Kidney epithelial cell (primary cell): ENCODE measurements at regions not wholly inside any gene's neighbourhood (a gene's known extent, or its start where the extent isn't known, plus 50 kb on each side); places are given as distances from the start of the nearest gene placed in this dataset.
"Not testable (repeated sequence)": the region's sequence is repeated elsewhere in the genome, so short reads cannot be mapped to it uniquely, and the experiment has no call there.

Experiments
- DNase-seq: peaks from one replicate; pipeline ENCODE4 v3.0.0-alpha.2; 2010; ENCODE audit warnings: low read depth
- H3K27me3 ChIP-seq: 2 replicates; pipeline ENCODE4 v1.6.0; 2011; ENCODE audit warnings: low read length; ENCODE audit not compliant: control insufficient read depth, insufficient read depth
- H3K36me3 ChIP-seq: 2 replicates; pipeline ENCODE4 v1.5.1; 2011; ENCODE audit warnings: low read length; ENCODE audit not compliant: control insufficient read depth, insufficient read depth
- H3K4me3 ChIP-seq: 2 replicates; pipeline ENCODE4 v1.5.1; 2011; ENCODE audit warnings: low read depth, mild to moderate bottlenecking, control low read depth, low read length

- H3K4me3 ChIP-seq, H3K27me3 ChIP-seq, H3K36me3 ChIP-seq, DNase-seq: not testable (repeated sequence)
Observed at GRCh38 chr1:146770998-146771397, 167.1 kb upstream of the NBPF12 start.

DNA sequence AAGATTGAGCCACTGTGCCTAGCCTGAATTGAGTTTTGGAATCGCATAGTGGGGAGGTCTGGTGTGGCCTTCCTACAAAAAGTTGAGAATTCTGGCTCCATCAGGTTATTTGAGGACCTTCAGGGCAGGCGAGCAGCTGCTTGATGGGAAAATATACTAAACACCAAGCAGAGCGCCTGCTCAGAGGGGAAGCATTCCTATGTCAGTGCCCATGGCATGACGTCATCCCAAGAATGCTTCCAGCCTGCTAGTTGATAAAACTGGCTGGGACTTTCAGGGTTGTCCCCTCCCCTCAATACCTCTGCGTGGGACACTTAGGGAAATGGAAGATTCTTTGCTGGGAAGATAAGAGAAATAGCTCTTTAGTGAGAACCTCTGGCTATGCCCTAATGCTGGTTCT, 174.9 kb upstream of the NBPF12 start:
- not testable (repeated sequence) for DNase-seq, H3K36me3 ChIP-seq, H3K27me3 ChIP-seq, H3K4me3 ChIP-seq

- not testable (repeated sequence) for H3K27me3 ChIP-seq, H3K36me3 ChIP-seq, DNase-seq, H3K4me3 ChIP-seq
Observed at GRCh38 chr1:146756858-146757257, 181.3 kb upstream of the NBPF12 start.

DNA sequence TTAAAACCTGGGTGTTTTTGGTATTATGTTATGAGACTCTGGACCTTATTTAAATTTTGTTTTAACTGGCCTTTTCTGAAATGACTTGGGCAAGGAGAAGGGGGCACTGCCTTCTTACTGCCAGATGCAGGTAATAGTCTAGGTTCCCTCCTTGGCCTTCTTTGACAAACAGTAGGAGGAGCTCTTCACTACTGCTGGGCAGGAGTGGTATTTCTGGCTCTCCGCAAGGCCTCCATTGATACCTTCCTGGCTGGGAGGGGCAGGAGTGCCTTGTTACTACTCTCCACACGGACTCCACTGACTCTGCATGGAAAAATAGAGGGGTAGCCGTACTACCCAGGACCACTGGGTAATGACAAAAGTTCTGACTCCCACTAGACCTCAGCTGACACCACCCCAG, 189.4 kb upstream of the NBPF12 start:
- H3K4me3 ChIP-seq, H3K36me3 ChIP-seq, DNase-seq, H3K27me3 ChIP-seq: not testable (repeated sequence)

GRCh38 chr1:146731981-146732680, 206.0 kb upstream of the NBPF12 start:
- not testable (repeated sequence) for H3K4me3 ChIP-seq, DNase-seq, H3K36me3 ChIP-seq, H3K27me3 ChIP-seq

GRCh38 chr1:146729642-146730344, 208.3 kb upstream of the NBPF12 start:
- DNase-seq, H3K4me3 ChIP-seq, H3K27me3 ChIP-seq, H3K36me3 ChIP-seq: not testable (repeated sequence)

- H3K36me3 ChIP-seq, H3K4me3 ChIP-seq, DNase-seq, H3K27me3 ChIP-seq: not testable (repeated sequence)
Observed at GRCh38 chr1:146715054-146715453, 223.1 kb upstream of the NBPF12 start.

DNA sequence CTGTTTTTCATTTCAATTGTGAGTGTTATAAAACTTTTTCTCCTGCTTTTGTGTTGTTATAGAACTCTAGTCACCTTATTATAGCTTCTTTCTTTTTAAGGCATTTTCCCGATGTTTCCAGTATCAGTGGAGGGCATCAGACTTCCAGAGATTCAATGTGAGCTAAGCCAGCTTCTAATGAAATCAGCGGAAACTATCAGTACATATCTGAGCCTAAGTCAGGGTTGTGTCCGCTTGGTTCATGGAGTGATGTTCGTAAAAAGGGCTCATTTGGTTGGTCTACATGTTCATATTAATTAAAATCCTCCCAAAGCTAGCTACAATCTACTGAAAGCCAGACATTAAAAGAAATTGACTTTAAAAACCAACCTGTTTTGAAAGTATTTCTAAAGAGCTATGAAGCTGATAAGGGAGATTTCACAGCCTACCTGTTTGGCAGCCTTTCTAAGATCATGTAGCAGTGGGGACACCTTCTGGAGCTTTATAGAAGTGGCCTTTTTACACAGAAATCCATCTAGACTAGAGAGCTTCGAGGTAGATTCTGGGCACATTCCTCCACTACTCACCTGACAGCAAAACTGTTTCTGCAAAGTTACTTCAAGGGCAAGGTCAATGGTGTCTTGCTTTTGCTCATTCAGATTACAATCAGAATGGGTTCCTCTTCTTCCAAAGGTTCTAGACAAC, 227.1 kb upstream of the NBPF12 start:
- H3K36me3 ChIP-seq, H3K27me3 ChIP-seq, H3K4me3 ChIP-seq, DNase-seq: not testable (repeated sequence)

GRCh38 chr1:146709302-146709701, 228.8 kb upstream of the NBPF12 start:
- DNase-seq, H3K27me3 ChIP-seq, H3K36me3 ChIP-seq, H3K4me3 ChIP-seq: not testable (repeated sequence)

DNA sequence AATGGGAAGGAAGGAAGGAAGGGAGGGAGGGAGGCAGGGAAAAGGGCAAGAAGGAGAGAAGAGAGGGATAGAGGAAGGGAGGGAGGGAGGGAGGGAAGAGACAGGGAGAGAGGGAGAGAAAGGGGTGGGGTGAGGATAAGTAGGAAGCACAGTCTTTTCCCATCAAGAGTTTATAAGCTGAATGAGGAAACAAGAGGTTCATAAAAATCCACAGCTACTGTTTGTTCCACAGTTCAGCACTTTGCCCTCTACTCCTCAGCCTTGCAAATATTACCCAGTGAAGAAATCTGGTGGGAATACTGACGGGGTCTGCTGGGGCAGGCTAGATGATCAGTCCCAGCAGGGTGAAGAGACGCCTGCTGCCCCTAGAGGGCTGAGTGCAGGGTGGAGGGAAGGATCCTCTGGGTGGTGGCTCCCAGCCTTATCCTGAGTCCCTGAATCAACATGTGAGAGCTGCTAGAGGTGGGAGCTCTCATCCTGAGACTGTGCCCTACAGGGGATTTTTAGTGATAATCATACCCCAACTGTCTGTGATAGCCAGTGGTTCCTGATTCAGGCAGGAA, 233.9 kb upstream of the NBPF12 start:
- not testable (repeated sequence) for H3K36me3 ChIP-seq, H3K27me3 ChIP-seq, H3K4me3 ChIP-seq, DNase-seq

GRCh38 chr1:146701320-146701719, 236.8 kb upstream of the NBPF12 start:
- H3K36me3 ChIP-seq, H3K27me3 ChIP-seq, H3K4me3 ChIP-seq: not testable (repeated sequence)
- DNase-seq: peak; percentile 59

GRCh38 chr1:146695388-146695787, 242.7 kb upstream of the NBPF12 start:
- H3K4me3 ChIP-seq, H3K36me3 ChIP-seq, DNase-seq, H3K27me3 ChIP-seq: not testable (repeated sequence)

GRCh38 chr1:146691798-146692197, 246.3 kb upstream of the NBPF12 start:
- not testable (repeated sequence) for H3K27me3 ChIP-seq, DNase-seq, H3K4me3 ChIP-seq, H3K36me3 ChIP-seq

DNA sequence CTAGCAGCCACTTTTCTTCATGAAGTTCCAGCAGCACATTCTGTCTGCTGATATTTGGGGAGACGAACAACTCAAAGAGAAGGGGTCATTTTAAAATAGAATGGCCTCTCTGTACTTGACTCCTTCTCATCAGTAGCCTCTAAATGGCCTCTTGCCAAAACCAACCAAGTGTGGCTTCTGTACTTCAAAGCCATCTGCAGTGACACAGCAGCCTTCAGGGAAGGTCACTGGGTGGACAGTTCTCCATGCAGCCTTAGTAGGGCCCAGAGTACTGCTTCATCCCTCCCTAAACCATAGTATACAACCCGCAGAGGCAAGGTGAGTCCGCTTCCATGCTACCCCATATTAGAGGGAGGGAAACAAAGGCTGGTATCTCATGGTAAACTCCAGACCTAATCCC, 249.2 kb upstream of the NBPF12 start:
- not testable (repeated sequence) for H3K36me3 ChIP-seq, DNase-seq, H3K27me3 ChIP-seq, H3K4me3 ChIP-seq
